ENCODE measurements at regions not wholly inside any gene's neighbourhood (a gene's known extent, or its start where the extent isn't known, plus 50 kb on each side); places are given as distances from the start of the nearest gene placed in this dataset.

DNA sequence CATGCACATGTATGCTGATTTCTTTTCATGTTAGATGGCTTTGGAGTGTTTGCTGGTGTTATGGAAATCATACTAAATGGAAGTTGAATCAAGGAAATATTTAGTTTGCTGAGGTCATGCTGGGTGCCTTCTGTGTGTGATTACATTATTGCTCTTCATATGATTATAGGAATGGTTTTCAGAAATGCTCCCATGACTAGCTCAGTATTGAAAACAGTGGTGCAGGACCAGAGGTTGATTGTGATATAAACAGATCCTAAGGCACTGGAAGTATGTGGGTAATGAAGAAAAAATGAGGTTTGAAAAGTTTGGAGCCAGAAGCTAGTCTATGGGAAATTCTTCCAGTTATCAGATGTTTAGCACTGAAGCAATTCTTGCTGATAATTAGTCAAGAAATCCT lies 693.1 kb downstream of the UTRN start:
- DNase-seq = no peak
- Histone ChIP-seq H3K9me3 (no peaks in the 10 kb centered on the region), H3K4me3 (no peak overlapping the region), H3K27me3 (no peaks in the 10 kb centered on the region), H3K4me1 (no peaks in the 10 kb centered on the region), H3K27ac (no peak overlapping the region), H3K36me3 (no peaks in the 10 kb centered on the region)
- TF ChIP-seq, protein P1, sequence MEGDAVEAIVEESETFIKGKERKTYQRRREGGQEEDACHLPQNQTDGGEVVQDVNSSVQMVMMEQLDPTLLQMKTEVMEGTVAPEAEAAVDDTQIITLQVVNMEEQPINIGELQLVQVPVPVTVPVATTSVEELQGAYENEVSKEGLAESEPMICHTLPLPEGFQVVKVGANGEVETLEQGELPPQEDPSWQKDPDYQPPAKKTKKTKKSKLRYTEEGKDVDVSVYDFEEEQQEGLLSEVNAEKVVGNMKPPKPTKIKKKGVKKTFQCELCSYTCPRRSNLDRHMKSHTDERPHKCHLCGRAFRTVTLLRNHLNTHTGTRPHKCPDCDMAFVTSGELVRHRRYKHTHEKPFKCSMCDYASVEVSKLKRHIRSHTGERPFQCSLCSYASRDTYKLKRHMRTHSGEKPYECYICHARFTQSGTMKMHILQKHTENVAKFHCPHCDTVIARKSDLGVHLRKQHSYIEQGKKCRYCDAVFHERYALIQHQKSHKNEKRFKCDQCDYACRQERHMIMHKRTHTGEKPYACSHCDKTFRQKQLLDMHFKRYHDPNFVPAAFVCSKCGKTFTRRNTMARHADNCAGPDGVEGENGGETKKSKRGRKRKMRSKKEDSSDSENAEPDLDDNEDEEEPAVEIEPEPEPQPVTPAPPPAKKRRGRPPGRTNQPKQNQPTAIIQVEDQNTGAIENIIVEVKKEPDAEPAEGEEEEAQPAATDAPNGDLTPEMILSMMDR (IDR thresholded peaks at IDR 0.05) = no peak
- intact Hi-C loops (cut with DNase I; ENCODE audit: low total_unique reads) = no loop called here

DNA sequence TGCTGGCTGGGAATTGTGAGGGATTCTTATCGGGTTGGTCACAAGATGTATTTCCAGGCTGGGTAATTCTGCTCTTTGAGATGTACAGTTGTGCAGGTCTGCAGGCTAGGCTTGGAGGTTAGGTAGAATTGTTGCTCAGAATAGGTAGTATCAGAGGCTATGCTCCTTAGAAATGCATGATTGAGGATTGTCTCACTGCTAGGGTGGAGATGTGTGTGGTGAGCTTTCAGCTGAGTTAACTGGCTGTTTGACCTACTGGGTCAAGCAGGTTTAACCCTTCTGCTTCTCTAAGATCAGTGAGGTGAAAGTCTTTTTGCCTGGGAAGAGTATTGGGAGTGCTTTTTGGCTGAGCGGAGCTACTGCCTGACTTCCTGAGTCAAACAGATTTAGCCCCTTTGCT lies 701.1 kb downstream of the UTRN start:
- intact Hi-C loops (cut with DNase I; ENCODE audit: low total_unique reads) = no loop called here
- no peaks in the 10 kb centered on the region for H3K27me3 ChIP-seq
- peaks cover 0 to 12% (median 3%) of the 10 kb centered on the region in 3 donors for H3K9me3 ChIP-seq
- H3K36me3 ChIP-seq = no peaks in the 10 kb centered on the region
- TF ChIP-seq, protein P1 (IDR thresholded peaks at IDR 0.05) = no peak
- no peak overlapping the region for H3K4me3 ChIP-seq
- H3K4me1 ChIP-seq = no peaks in the 10 kb centered on the region
- no peak for DNase-seq
- no peak overlapping the region for H3K27ac ChIP-seq

DNA sequence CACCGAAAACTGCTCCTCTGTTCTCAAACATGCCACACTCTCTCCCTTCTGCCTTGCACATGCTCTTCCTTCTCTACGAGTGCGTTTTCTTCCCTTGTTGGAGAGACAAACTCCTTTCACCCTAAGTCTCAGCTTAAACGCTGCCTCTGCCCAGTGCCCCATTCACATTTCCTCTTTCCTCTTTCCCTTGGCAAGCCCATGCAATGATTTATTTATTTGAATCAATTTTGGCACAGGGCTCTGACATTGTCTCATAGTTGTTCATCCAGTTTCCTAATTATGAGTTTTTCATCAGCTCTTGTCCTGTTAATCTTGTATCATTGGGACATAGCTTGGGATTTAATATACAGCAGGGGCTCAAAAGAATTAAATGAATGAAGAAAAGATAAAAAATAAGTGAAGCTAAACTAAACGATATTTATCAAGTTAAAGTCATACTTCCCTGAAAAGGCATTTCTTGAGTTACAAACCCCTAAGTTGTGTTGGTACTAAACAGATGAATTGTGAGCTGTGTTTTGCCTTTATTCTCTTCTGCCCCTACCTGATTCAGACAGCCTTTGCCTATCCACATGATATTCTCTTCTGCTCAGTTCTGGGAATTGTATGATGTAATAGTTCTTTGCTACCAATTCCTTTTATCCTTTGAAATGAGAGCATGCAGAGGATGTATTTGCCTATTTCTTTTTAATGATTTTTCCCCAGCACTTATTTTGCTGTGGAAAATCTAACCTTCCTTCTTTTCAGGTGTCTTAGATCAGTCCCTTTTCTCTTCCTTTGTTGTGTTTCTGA lies 704.4 kb downstream of the UTRN start:
- no peaks in the 10 kb centered on the region for H3K36me3 ChIP-seq
- DNase-seq = no peak

DNA sequence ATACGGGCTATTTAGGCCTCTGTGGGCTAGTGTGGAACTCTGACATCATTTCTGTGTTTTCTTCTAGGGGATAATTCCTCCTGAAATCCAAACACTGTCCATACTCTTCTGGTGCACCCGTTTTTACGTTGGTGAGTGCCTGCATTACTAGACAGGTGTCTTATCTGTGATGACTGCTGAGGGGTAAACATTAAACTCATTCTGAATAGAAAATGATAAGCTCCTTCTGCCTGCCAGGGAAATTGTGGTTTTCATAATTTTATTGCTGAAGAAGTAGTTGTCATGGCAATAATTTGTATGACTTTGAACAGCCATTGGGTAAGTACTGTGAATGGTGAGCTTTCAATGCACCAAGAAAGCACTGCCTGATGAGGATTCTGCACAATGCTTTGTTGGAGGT lies 705.6 kb downstream of the UTRN start:
- no peak for DNase-seq
- Histone ChIP-seq H3K9me3 (no peaks in the 10 kb centered on the region), H3K4me3 (no peak overlapping the region), H3K4me1 (no peaks in the 10 kb centered on the region), H3K36me3 (no peaks in the 10 kb centered on the region), H3K27ac (no peak overlapping the region), H3K27me3 (no peaks in the 10 kb centered on the region)
- intact Hi-C loops (cut with DNase I; ENCODE audit: low total_unique reads) = no loop called here
- TF ChIP-seq, protein P1 (IDR thresholded peaks at IDR 0.05) = no peak

More for the DNA sequence above, 704.4 kb downstream of the UTRN start:
- TF ChIP-seq, protein P1 (IDR thresholded peaks at IDR 0.05) = no peak
- Histone ChIP-seq H3K9me3 (peaks cover 0 to 8% (median 3%) of the 10 kb centered on the region in 3 donors), H3K4me1 (no peaks in the 10 kb centered on the region), H3K27ac (no peak overlapping the region), H3K27me3 (no peaks in the 10 kb centered on the region), H3K4me3 (no peak overlapping the region)
- intact Hi-C loops (cut with DNase I; ENCODE audit: low total_unique reads) = no loop called here

DNA sequence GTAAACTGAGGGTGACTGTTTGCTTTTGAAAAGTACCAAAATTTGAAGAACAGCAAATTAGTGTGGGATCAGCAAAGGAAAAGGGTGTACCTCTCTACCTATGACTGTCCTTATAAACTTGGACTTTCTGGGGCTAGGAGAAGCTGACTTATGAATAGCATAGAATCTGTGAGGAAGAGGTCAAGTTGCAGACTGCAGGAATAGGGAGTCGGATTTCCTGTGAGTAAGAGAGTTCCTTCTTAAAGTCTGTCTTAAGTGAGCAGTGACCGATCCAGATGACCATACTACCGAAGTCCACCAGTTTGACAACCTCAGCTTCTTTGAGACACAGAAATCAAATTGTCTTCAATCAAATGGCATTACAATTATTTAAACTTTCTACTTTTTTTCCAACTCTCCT lies 708.7 kb downstream of the UTRN start:
- TF ChIP-seq, protein P1 (IDR thresholded peaks at IDR 0.05) = no peak
- H3K4me1 ChIP-seq = no peaks in the 10 kb centered on the region
- intact Hi-C loops (cut with DNase I; ENCODE audit: low total_unique reads) = no loop called here
- no peak overlapping the region for H3K27ac ChIP-seq
- H3K9me3 ChIP-seq = no peaks in the 10 kb centered on the region
- no peaks in the 10 kb centered on the region for H3K27me3 ChIP-seq
- no peak for DNase-seq
- H3K36me3 ChIP-seq = no peaks in the 10 kb centered on the region
- H3K4me3 ChIP-seq = no peak overlapping the region

Measured in tibial artery (tissue), 4 donors.